ENCODE measurements at regions not wholly inside any gene's neighbourhood (a gene's known extent, or its start where the extent isn't known, plus 50 kb on each side); places are given as distances from the start of the nearest gene placed in this dataset.
"Not testable (repeated sequence)": the region's sequence is repeated elsewhere in the genome, so short reads cannot be mapped to it uniquely, and the experiment has no call there.

- DNase-seq (ENCODE audit: low read depth): not testable (repeated sequence)
- peak overlapping the region; percentile 27 for H3K4me3 ChIP-seq (ENCODE audit: low read depth, low read length)
Measured at GRCh38 chr1:146409116-146409801, 180.4 kb upstream of the NOTCH2NLA start.

GRCh38 chr1:146401281-146401825 lies 172.5 kb upstream of the NOTCH2NLA start:
- peak; percentile 49 for TF ChIP-seq CTCF (conservative IDR thresholded peaks at IDR 0.05; ENCODE audit: low read depth, low read length)
- not testable (repeated sequence) for DNase-seq (ENCODE audit: low read depth)

GRCh38 chr1:146400173-146401121 lies 171.6 kb upstream of the NOTCH2NLA start:
- not testable (repeated sequence) for H3K4me3 ChIP-seq (ENCODE audit: low read depth, low read length); DNase-seq (ENCODE audit: low read depth)

More at GRCh38 chr1:146401281-146401825, 172.5 kb upstream of the NOTCH2NLA start:
- H3K4me3 ChIP-seq (ENCODE audit: low read depth, low read length): not testable (repeated sequence)

- not testable (repeated sequence) for H3K4me3 ChIP-seq (ENCODE audit: low read depth, low read length); DNase-seq (ENCODE audit: low read depth)
Measured at GRCh38 chr1:146399225-146399624, 170.4 kb upstream of the NOTCH2NLA start.

- not testable (repeated sequence) for DNase-seq (ENCODE audit: low read depth); H3K4me3 ChIP-seq (ENCODE audit: low read depth, low read length)
Measured at GRCh38 chr1:146396801-146397200, 168.0 kb upstream of the NOTCH2NLA start.

- DNase-seq (ENCODE audit: low read depth); H3K4me3 ChIP-seq (ENCODE audit: low read depth, low read length): not testable (repeated sequence)
Measured at GRCh38 chr1:146396242-146396641, 167.4 kb upstream of the NOTCH2NLA start.

- not testable (repeated sequence) for H3K4me3 ChIP-seq (ENCODE audit: low read depth, low read length); DNase-seq (ENCODE audit: low read depth)
Measured at GRCh38 chr1:146393796-146394195, 165.0 kb upstream of the NOTCH2NLA start.

- H3K4me3 ChIP-seq (ENCODE audit: low read depth, low read length): not testable (repeated sequence)
Measured at GRCh38 chr1:146393154-146393553, 164.3 kb upstream of the NOTCH2NLA start.

GRCh38 chr1:146389178-146389577 lies 160.4 kb upstream of the NOTCH2NLA start:
- not testable (repeated sequence) for H3K4me3 ChIP-seq (ENCODE audit: low read depth, low read length); DNase-seq (ENCODE audit: low read depth)

More at GRCh38 chr1:146393154-146393553, 164.3 kb upstream of the NOTCH2NLA start:
- DNase-seq (ENCODE audit: low read depth): not testable (repeated sequence)

GRCh38 chr1:146387750-146388469 lies 159.1 kb upstream of the NOTCH2NLA start:
- DNase-seq (ENCODE audit: low read depth); H3K4me3 ChIP-seq (ENCODE audit: low read depth, low read length): not testable (repeated sequence)

- H3K4me3 ChIP-seq (ENCODE audit: low read depth, low read length): peak overlapping the region; percentile 54
- DNase-seq (ENCODE audit: low read depth): peak; percentile 94
Measured at GRCh38 chr1:146386851-146387749, 158.3 kb upstream of the NOTCH2NLA start.

- DNase-seq (ENCODE audit: low read depth); H3K4me3 ChIP-seq (ENCODE audit: low read depth, low read length): not testable (repeated sequence)
Measured at GRCh38 chr1:146381196-146381595, 152.4 kb upstream of the NOTCH2NLA start.

GRCh38 chr1:146376708-146377496 lies 148.1 kb upstream of the NOTCH2NLA start:
- peak; percentile 97 for DNase-seq (ENCODE audit: low read depth)
- peak overlapping the region; percentile 36 for H3K4me3 ChIP-seq (ENCODE audit: low read depth, low read length)

GRCh38 chr1:146376309-146376707 lies 147.5 kb upstream of the NOTCH2NLA start:
- H3K4me3 ChIP-seq (ENCODE audit: low read depth, low read length): peak overlapping the region; percentile 35

GRCh38 chr1:146375108-146375507 lies 146.3 kb upstream of the NOTCH2NLA start:
- H3K4me3 ChIP-seq (ENCODE audit: low read depth, low read length); DNase-seq (ENCODE audit: low read depth): not testable (repeated sequence)

More at GRCh38 chr1:146376309-146376707, 147.5 kb upstream of the NOTCH2NLA start:
- DNase-seq (ENCODE audit: low read depth): not testable (repeated sequence)

GRCh38 chr1:146369940-146370339 lies 141.1 kb upstream of the NOTCH2NLA start:
- peak; percentile 33 for DNase-seq (ENCODE audit: low read depth)

More at GRCh38 chr1:146369940-146370339, 141.1 kb upstream of the NOTCH2NLA start:
- H3K4me3 ChIP-seq (ENCODE audit: low read depth, low read length): peak overlapping the region; percentile 48
